ENCODE measurements at regions not wholly inside any gene's neighbourhood (a gene's known extent, or its start where the extent isn't known, plus 50 kb on each side); places are given as distances from the start of the nearest gene placed in this dataset.

DNA sequence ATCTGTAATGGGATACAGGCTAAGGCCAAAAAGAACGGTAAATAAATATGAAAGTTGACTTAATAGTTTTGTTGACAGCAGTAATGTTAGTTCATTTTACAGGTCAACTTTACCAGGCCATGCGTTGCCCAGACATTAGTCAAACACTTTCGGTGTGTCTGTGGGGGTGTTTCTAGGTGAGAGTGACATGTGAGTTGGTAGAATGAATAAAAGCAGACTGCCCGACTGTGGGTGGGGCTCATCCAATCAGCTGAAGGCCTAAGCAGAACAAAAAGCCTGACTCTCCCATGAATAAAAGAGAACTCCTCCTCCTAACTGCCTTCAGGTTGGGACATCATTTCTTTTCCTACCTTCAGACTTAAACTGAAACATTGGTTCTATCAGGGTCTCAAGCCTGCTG, 132.3 kb downstream of the MTPAP start:
- FAIRE-seq (no peak), ATAC-seq (no peak)
- SMC1A ChIA-PET (ENCODE audit: uncharacterized antibody, unreplicated experiment) = interaction anchor here (1.1 kb wide), 1 partner anchor 18 kb away, joined by 3 read pairs; no protein-coding TSS in a partner anchor

More for the DNA sequence above, 132.3 kb downstream of the MTPAP start:
- BruUV-seq (replicated peaks) = no TSS peak
- Histone ChIP-seq H3K27ac (ENCODE audit: control insufficient read depth, insufficient read depth) (no peak overlapping the region), H3K27me3 (replicated peaks in 1 of 2; ENCODE audit: control insufficient read depth in 2 of 2, insufficient read depth in 2 of 2, low read length in 1 of 2) (no peaks in the 10 kb centered on the region), H3K79me2 (ENCODE audit: control insufficient read depth, insufficient read depth, low read length) (no peaks in the 10 kb centered on the region), H4K20me1 (ENCODE audit: control insufficient read depth, insufficient read depth) (no peaks in the 10 kb centered on the region), H3K4me3 (no peak overlapping the region), H3K4me2 (ENCODE audit: control insufficient read depth, insufficient read depth) (no peak overlapping the region), H3K36me3 (ENCODE audit: control insufficient read depth in 2 of 2, insufficient read depth in 2 of 2, low read length in 1 of 2) (no peaks in the 10 kb centered on the region), H3K9me3 (replicated peaks; ENCODE audit: control insufficient read depth, insufficient read depth, low read length) (no peaks in the 10 kb centered on the region), H3K9ac (ENCODE audit: control insufficient read depth, insufficient read depth, low read length) (no peak overlapping the region), H2AFZ (ENCODE audit: control insufficient read depth, low read depth, low read length) (no peak overlapping the region), H3K4me1 (ENCODE audit: control insufficient read depth, insufficient read depth, low read length) (peaks cover 3% of the 10 kb centered on the region; the same call in 1 of the 2 replicates)
- ChIA-PET CTCF (no interaction called here), RAD21 (ENCODE audit: unreplicated experiment) (no interaction called here), POLR2A (no interaction called here)
- intact Hi-C loops (cut with micrococcal nuclease; ENCODE audit: unreplicated experiment) (no loop called here), in situ Hi-C loops (cut with MboI) (no loop called here)
- DNase-seq (ENCODE audit: low read depth, low spot score) = no peak
- 30% methylated on average over 4 of the region's 4 CpGs for WGBS (ENCODE audit: insufficient coverage, insufficient replicate concordance, low lambda C conversion rate, missing lambda C conversion rate)
- TF ChIP-seq, protein P1, sequence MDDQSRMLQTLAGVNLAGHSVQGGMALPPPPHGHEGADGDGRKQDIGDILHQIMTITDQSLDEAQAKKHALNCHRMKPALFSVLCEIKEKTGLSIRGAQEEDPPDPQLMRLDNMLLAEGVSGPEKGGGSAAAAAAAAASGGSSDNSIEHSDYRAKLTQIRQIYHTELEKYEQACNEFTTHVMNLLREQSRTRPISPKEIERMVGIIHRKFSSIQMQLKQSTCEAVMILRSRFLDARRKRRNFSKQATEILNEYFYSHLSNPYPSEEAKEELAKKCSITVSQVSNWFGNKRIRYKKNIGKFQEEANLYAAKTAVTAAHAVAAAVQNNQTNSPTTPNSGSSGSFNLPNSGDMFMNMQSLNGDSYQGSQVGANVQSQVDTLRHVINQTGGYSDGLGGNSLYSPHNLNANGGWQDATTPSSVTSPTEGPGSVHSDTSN (IDR thresholded peaks at IDR 0.05; ENCODE audit: insufficient replicate concordance, low read depth, low read length) = no peak
- TF ChIP-seq CBX5 (IDR thresholded peaks at IDR 0.05; ENCODE audit: low read depth) = no peak
- no peak for TF ChIP-seq WRNIP1 (IDR thresholded peaks at IDR 0.05; ENCODE audit: borderline replicate concordance, low read depth, low read length)
- TF ChIP-seq, protein P2, sequence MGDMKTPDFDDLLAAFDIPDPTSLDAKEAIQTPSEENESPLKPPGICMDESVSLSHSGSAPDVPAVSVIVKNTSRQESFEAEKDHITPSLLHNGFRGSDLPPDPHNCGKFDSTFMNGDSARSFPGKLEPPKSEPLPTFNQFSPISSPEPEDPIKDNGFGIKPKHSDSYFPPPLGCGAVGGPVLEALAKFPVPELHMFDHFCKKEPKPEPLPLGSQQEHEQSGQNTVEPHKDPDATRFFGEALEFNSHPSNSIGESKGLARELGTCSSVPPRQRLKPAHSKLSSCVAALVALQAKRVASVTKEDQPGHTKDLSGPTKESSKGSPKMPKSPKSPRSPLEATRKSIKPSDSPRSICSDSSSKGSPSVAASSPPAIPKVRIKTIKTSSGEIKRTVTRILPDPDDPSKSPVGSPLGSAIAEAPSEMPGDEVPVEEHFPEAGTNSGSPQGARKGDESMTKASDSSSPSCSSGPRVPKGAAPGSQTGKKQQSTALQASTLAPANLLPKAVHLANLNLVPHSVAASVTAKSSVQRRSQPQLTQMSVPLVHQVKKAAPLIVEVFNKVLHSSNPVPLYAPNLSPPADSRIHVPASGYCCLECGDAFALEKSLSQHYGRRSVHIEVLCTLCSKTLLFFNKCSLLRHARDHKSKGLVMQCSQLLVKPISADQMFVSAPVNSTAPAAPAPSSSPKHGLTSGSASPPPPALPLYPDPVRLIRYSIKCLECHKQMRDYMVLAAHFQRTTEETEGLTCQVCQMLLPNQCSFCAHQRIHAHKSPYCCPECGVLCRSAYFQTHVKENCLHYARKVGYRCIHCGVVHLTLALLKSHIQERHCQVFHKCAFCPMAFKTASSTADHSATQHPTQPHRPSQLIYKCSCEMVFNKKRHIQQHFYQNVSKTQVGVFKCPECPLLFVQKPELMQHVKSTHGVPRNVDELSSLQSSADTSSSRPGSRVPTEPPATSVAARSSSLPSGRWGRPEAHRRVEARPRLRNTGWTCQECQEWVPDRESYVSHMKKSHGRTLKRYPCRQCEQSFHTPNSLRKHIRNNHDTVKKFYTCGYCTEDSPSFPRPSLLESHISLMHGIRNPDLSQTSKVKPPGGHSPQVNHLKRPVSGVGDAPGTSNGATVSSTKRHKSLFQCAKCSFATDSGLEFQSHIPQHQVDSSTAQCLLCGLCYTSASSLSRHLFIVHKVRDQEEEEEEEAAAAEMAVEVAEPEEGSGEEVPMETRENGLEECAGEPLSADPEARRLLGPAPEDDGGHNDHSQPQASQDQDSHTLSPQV (IDR thresholded peaks at IDR 0.05) = no peak
- no peak for TF ChIP-seq NR2F1 (conservative IDR thresholded peaks at IDR 0.05)
- TF ChIP-seq, protein P3, sequence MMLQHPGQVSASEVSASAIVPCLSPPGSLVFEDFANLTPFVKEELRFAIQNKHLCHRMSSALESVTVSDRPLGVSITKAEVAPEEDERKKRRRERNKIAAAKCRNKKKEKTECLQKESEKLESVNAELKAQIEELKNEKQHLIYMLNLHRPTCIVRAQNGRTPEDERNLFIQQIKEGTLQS (IDR thresholded peaks at IDR 0.05; ENCODE audit: borderline replicate concordance, extremely low read depth, low read depth, low read length) = no peak
- no peak for TF ChIP-seq PML (IDR thresholded peaks at IDR 0.05; ENCODE audit: low read length)
- no peak for TF ChIP-seq RUNX3 (IDR thresholded peaks at IDR 0.05; ENCODE audit: low read length)
- no peak for TF ChIP-seq MXI1 (IDR thresholded peaks at IDR 0.05; ENCODE audit: low read depth, low read length)
- no peak for TF ChIP-seq IRF4 (IDR thresholded peaks at IDR 0.05; ENCODE audit: low read depth, low read length)
- TF ChIP-seq, protein P4, sequence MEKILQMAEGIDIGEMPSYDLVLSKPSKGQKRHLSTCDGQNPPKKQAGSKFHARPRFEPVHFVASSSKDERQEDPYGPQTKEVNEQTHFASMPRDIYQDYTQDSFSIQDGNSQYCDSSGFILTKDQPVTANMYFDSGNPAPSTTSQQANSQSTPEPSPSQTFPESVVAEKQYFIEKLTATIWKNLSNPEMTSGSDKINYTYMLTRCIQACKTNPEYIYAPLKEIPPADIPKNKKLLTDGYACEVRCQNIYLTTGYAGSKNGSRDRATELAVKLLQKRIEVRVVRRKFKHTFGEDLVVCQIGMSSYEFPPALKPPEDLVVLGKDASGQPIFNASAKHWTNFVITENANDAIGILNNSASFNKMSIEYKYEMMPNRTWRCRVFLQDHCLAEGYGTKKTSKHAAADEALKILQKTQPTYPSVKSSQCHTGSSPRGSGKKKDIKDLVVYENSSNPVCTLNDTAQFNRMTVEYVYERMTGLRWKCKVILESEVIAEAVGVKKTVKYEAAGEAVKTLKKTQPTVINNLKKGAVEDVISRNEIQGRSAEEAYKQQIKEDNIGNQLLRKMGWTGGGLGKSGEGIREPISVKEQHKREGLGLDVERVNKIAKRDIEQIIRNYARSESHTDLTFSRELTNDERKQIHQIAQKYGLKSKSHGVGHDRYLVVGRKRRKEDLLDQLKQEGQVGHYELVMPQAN (conservative IDR thresholded peaks at IDR 0.05) = no peak
- TF ChIP-seq, protein P5, sequence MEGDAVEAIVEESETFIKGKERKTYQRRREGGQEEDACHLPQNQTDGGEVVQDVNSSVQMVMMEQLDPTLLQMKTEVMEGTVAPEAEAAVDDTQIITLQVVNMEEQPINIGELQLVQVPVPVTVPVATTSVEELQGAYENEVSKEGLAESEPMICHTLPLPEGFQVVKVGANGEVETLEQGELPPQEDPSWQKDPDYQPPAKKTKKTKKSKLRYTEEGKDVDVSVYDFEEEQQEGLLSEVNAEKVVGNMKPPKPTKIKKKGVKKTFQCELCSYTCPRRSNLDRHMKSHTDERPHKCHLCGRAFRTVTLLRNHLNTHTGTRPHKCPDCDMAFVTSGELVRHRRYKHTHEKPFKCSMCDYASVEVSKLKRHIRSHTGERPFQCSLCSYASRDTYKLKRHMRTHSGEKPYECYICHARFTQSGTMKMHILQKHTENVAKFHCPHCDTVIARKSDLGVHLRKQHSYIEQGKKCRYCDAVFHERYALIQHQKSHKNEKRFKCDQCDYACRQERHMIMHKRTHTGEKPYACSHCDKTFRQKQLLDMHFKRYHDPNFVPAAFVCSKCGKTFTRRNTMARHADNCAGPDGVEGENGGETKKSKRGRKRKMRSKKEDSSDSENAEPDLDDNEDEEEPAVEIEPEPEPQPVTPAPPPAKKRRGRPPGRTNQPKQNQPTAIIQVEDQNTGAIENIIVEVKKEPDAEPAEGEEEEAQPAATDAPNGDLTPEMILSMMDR (IDR thresholded peaks at IDR 0.05 in 2 of 3, conservative IDR thresholded peaks at IDR 0.05 in 1 of 3; ENCODE audit: control insufficient read depth in 2 of 3, extremely low read depth in 1 of 3, insufficient read depth in 1 of 3, low read depth in 3 of 3, low read length in 3 of 3) = no peak
- no peak for TF ChIP-seq EZH2 (IDR thresholded peaks at IDR 0.05; ENCODE audit: borderline replicate concordance, control insufficient read depth, low read depth, low read length)
- TF ChIP-seq CBX3 (IDR thresholded peaks at IDR 0.05; ENCODE audit: borderline replicate concordance, low read depth) = no peak

Data from GM12878 (cell line).